PC-9 (cell line): ENCODE measurements at regions not wholly inside any gene's neighbourhood (a gene's known extent, or its start where the extent isn't known, plus 50 kb on each side); places are given as distances from the start of the nearest gene placed in this dataset.

ENCODE experiments used
- EZH2 ChIP-seq: fragments of 200-600 bp; sonication (generic); IDR thresholded peaks from 2 replicates; pipeline ENCODE4 v1.8.0; 2017; ENCODE audit warnings: antibody characterized with exemption, low read depth
- TF ChIP-seq, protein P1 (sequence below): fragments of 200-600 bp; sonication (generic); conservative IDR thresholded peaks from 2 replicates; pipeline ENCODE4 v1.6.1; 2017; ENCODE audit warnings: mixed run types, antibody characterized with exemption, mild to moderate bottlenecking, moderate library complexity

DNA sequence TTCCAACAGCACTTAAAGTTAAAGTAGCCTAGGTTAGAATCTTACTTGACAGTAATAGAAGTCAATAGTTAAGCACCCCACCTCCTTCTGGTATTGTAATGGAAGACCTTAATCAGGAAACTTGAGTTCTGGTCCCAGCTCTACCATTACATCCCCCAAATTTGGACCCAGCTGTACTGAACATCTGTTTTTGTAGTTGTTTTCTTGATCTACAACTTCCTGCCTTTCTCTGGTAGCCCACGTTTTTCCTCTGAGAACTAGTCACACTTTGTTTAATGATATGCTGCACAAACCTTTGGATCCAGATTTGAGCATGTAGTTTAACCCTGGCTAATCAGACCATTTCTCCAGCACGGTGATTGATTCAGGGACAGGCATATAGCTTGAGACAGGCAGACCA, 505.0 kb downstream of the HS3ST4 start:
- TF ChIP-seq, protein P1, sequence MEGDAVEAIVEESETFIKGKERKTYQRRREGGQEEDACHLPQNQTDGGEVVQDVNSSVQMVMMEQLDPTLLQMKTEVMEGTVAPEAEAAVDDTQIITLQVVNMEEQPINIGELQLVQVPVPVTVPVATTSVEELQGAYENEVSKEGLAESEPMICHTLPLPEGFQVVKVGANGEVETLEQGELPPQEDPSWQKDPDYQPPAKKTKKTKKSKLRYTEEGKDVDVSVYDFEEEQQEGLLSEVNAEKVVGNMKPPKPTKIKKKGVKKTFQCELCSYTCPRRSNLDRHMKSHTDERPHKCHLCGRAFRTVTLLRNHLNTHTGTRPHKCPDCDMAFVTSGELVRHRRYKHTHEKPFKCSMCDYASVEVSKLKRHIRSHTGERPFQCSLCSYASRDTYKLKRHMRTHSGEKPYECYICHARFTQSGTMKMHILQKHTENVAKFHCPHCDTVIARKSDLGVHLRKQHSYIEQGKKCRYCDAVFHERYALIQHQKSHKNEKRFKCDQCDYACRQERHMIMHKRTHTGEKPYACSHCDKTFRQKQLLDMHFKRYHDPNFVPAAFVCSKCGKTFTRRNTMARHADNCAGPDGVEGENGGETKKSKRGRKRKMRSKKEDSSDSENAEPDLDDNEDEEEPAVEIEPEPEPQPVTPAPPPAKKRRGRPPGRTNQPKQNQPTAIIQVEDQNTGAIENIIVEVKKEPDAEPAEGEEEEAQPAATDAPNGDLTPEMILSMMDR, result no peak
- TF ChIP-seq EZH2, result no peak
